Muscle layer of duodenum (tissue), 2 donors: ENCODE measurements at regions not wholly inside any gene's neighbourhood (a gene's known extent, or its start where the extent isn't known, plus 50 kb on each side); places are given as distances from the start of the nearest gene placed in this dataset.

Experiments used
- H3K27ac ChIP-seq: one replicate; pipeline ENCODE4 v1.7.0; 2013; ENCODE audit warnings: mild to moderate bottlenecking, low read length
- H3K27me3 ChIP-seq: one replicate; pipeline ENCODE4 v1.7.0; 2013; ENCODE audit warnings: low read depth, mild to moderate bottlenecking, control low read depth, low read length
- H3K36me3 ChIP-seq, 2 donors: one replicate each; pipeline ENCODE4 v1.7.0; 2013; ENCODE audit warnings: low read length in 2 of 2, control low read depth in 1 of 2, mild to moderate bottlenecking in 1 of 2; ENCODE audit not compliant: insufficient read depth in 2 of 2, control insufficient read depth in 1 of 2
- H3K4me1 ChIP-seq, 2 donors: one replicate each; pipeline ENCODE4 v1.7.0; 2013; ENCODE audit warnings: low read length in 2 of 2, mild to moderate bottlenecking in 2 of 2, control low read depth in 1 of 2, moderate library complexity in 1 of 2; ENCODE audit not compliant: insufficient read depth in 2 of 2, control insufficient read depth in 1 of 2
- H3K4me3 ChIP-seq, 2 donors: one replicate each; pipeline ENCODE4 v1.7.0; 2013; ENCODE audit warnings: low read length in 2 of 2, low read depth in 1 of 2, mild to moderate bottlenecking in 1 of 2
- H3K9me3 ChIP-seq, 2 donors: one replicate each; pipeline ENCODE4 v1.7.0; 2013; ENCODE audit warnings: low read length in 2 of 2, control low read depth in 1 of 2, mild to moderate bottlenecking in 1 of 2; ENCODE audit not compliant: control insufficient read depth in 1 of 2
- donor health status: healthy.

DNA sequence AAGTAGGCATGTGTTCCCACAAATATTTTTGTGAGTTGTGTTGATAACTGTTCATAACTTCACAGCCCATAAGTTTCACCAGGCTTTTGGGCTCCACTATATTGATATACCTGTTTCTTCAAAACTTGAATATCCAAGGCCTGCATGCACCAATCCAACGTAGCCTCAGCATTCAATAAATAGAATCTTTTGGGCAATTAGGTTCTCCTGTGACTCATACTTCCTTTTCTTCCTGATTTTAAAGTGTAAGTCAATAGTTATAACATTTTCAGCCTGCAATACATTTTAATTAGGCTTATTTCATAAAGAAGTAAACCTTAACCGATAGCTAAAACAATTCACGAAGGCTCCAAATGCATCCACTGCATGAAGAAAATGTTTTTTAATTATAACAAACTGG lies 97.8 kb upstream of the SPRED1 start:
- H3K4me1 ChIP-seq: no peaks in the 10 kb centered on the region
- H3K27me3 ChIP-seq: no peaks in the 10 kb centered on the region
- peaks cover 9 to 15% of the 10 kb centered on the region in 2 donors for H3K9me3 ChIP-seq
- no peaks in the 10 kb centered on the region for H3K36me3 ChIP-seq
- H3K27ac ChIP-seq: no peak overlapping the region
- no peak overlapping the region for H3K4me3 ChIP-seq

DNA sequence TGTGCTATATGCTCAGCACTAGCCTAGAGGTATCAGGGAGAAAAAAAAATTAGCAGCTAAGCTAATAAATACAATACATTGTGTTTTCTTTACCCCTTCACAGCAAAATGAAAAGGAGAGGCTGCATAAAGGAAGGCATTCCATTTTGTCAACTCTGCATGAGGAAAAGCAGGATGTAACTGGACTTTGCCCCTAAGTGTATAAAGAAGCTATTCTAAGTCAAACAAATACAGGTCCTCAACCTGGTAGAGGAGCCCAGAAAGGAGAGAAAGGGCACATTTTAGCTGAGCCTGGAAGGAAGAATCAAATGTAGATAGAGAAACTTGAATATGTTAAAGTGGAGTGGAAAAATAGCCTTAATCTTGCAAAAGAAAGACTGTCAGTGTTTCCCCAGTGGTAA lies 89.0 kb upstream of the SPRED1 start:
- no peaks in the 10 kb centered on the region for H3K9me3 ChIP-seq
- H3K27me3 ChIP-seq: no peaks in the 10 kb centered on the region
- H3K4me1 ChIP-seq: no peaks in the 10 kb centered on the region
- H3K36me3 ChIP-seq: no peaks in the 10 kb centered on the region
- H3K4me3 ChIP-seq: no peak overlapping the region
- H3K27ac ChIP-seq: no peak overlapping the region

DNA sequence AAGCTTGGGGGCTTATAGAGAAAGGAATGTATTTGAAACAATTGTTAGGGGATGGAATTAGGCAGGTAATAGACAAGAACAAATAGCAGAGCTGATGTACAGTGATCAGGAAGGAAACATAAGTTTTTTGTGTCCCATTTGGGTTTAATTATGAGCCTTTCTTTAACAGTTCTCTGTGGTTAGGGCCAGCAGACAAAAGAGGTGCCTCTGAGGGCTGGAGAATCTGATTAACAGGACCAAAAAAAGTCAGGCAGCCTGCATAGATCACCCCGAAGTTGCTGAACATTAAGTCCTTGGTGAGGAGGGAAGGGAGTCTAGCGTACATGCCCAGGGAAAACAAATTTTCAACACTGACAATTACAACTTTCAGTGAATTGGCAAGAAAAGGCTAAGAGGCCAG lies 88.6 kb upstream of the SPRED1 start:
- Histone ChIP-seq H3K36me3 (no peaks in the 10 kb centered on the region), H3K27me3 (no peaks in the 10 kb centered on the region), H3K4me1 (no peaks in the 10 kb centered on the region), H3K4me3 (no peak overlapping the region), H3K9me3 (no peaks in the 10 kb centered on the region), H3K27ac (no peak overlapping the region)

DNA sequence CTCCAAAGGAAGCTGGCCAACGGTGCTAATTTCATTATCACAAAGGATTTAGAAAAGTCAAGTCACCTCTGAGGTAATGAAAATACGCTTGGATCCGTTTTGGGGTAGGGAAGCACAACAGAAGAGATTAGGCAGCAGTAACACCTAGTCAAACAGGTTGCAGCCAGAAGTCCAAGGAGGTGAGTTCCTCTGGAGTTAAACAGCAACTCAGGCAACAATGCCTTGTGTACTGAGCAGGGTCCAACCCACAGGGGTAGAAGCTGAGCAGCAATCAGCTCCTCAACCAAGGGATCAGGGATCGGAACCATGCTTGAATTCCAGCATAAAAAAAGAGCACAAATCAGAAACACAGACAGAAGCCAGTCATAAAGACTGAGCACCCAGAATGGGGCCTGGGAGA lies 88.1 kb upstream of the SPRED1 start:
- no peak overlapping the region for H3K27ac ChIP-seq
- H3K9me3 ChIP-seq: no peaks in the 10 kb centered on the region
- no peak overlapping the region for H3K4me3 ChIP-seq
- no peaks in the 10 kb centered on the region for H3K36me3 ChIP-seq
- H3K27me3 ChIP-seq: no peaks in the 10 kb centered on the region
- H3K4me1 ChIP-seq: no peaks in the 10 kb centered on the region

- no peak overlapping the region for H3K4me3 ChIP-seq
- no peaks in the 10 kb centered on the region for H3K4me1 ChIP-seq
- no peaks in the 10 kb centered on the region for H3K27me3 ChIP-seq
- no peaks in the 10 kb centered on the region for H3K9me3 ChIP-seq
- H3K27ac ChIP-seq: no peak overlapping the region
- no peaks in the 10 kb centered on the region for H3K36me3 ChIP-seq
Observed at GRCh38 chr15:38168467-38169070, 84.1 kb upstream of the SPRED1 start.

- H3K4me1 ChIP-seq: no peaks in the 10 kb centered on the region
- H3K36me3 ChIP-seq: no peaks in the 10 kb centered on the region
- H3K9me3 ChIP-seq: no peaks in the 10 kb centered on the region
- no peaks in the 10 kb centered on the region for H3K27me3 ChIP-seq
- H3K27ac ChIP-seq: no peak overlapping the region
- no peak overlapping the region for H3K4me3 ChIP-seq
Observed at GRCh38 chr15:38171973-38172372, 80.7 kb upstream of the SPRED1 start.

DNA sequence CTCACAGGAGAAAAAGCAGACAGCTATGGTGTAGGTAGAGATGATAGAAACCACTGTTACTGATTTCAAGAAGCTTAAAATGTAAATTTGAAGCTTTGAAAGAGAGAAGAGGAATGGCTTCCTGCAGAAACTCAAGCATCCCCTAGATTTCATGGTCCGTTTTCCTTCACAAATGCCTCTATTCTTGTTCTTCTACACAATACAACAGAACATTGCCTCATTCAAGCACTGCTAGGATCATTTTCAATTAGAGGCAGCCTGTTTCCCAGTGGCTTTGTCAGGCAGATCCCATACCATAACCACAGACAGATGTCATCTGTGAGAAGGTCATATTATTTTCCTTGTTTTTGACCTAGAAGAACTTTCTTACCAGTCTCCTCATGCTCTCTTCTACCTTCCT lies 77.9 kb upstream of the SPRED1 start:
- Histone ChIP-seq H3K4me3 (no peak overlapping the region), H3K9me3 (no peaks in the 10 kb centered on the region), H3K27ac (no peak overlapping the region), H3K36me3 (no peaks in the 10 kb centered on the region), H3K27me3 (no peaks in the 10 kb centered on the region), H3K4me1 (no peaks in the 10 kb centered on the region)

- H3K36me3 ChIP-seq: no peaks in the 10 kb centered on the region
- H3K27ac ChIP-seq: no peak overlapping the region
- H3K4me3 ChIP-seq: no peak overlapping the region
- H3K4me1 ChIP-seq: no peaks in the 10 kb centered on the region
- H3K27me3 ChIP-seq: no peaks in the 10 kb centered on the region
- H3K9me3 ChIP-seq: no peaks in the 10 kb centered on the region
Observed at GRCh38 chr15:38176155-38176554, 76.5 kb upstream of the SPRED1 start.

GRCh38 chr15:38176691-38177090 lies 75.9 kb upstream of the SPRED1 start:
- no peaks in the 10 kb centered on the region for H3K9me3 ChIP-seq
- no peak overlapping the region for H3K27ac ChIP-seq
- no peak overlapping the region for H3K4me3 ChIP-seq

GRCh38 chr15:38182900-38183299 lies 69.7 kb upstream of the SPRED1 start:
- Histone ChIP-seq H3K27ac (no peak overlapping the region), H3K4me3 (no peak overlapping the region)

More at GRCh38 chr15:38176691-38177090, 75.9 kb upstream of the SPRED1 start:
- no peaks in the 10 kb centered on the region for H3K36me3 ChIP-seq
- H3K4me1 ChIP-seq: no peaks in the 10 kb centered on the region
- no peaks in the 10 kb centered on the region for H3K27me3 ChIP-seq

DNA sequence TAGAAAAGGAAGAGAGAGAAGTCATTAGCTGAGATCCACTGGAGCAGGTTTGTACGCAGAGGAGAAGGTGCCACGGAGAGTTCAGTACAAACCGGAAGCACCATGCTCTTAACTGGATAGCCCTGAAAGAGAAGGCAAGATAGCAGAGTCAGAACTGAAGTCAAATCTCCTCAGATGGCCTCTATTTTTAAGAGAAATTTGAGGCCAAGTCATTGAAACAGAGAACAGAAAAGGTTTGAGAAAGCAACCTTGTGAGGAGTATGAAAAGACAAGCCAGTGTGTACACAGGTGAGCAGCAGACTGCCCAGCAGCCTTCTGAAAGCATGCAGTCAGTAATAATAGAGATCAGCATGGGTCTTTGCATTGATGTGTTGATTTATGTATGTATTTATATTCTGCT lies 66.1 kb upstream of the SPRED1 start:
- no peaks in the 10 kb centered on the region for H3K27me3 ChIP-seq
- no peaks in the 10 kb centered on the region for H3K4me1 ChIP-seq
- no peaks in the 10 kb centered on the region for H3K36me3 ChIP-seq
- no peak overlapping the region for H3K27ac ChIP-seq
- no peak overlapping the region for H3K4me3 ChIP-seq
- H3K9me3 ChIP-seq: no peaks in the 10 kb centered on the region

More at GRCh38 chr15:38182900-38183299, 69.7 kb upstream of the SPRED1 start:
- no peaks in the 10 kb centered on the region for H3K27me3 ChIP-seq
- H3K9me3 ChIP-seq: no peaks in the 10 kb centered on the region
- H3K36me3 ChIP-seq: no peaks in the 10 kb centered on the region
- H3K4me1 ChIP-seq: no peaks in the 10 kb centered on the region

DNA sequence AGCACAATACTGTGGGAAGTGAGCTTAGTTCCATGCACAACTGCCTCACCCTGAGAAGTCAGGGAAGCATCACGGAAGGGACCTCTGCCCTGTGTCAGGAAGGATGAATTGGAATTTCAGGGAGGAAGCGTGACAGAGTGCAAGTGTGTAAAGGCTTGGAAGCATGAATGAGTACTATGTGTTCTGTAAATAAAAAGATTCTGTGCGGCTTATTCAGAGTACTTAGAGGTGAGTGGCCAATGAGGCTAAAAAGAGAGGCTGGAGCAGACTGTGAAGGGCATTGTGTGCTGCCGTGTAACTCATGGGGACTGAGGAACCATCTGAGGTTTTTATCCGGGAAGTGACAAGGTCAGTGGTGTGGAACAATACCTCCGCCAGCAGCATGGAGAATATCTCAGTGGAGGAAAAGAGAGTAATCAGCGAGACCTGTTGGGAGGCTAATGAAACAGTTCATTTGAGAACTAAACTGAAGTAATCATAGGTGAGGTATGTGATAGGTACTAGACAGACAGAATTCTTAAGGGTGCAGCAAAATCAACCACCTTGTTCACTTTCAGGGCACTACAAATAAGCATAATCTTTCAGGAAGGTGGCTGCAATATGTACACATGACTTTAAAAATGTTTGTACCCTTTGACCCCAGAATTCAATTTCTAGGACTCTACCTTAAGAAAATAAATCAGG lies 64.9 kb upstream of the SPRED1 start:
- Histone ChIP-seq H3K4me1 (no peaks in the 10 kb centered on the region), H3K36me3 (no peaks in the 10 kb centered on the region), H3K27me3 (no peaks in the 10 kb centered on the region), H3K9me3 (no peaks in the 10 kb centered on the region), H3K4me3 (no peak overlapping the region), H3K27ac (no peak overlapping the region)
